Natural killer cell treated with Interleukin-12 subunit alpha and Interleukin-12 subunit beta and Interleukin-15 and Interleukin-18, amount 100 ng/mL, for 72 hours (primary cell): ENCODE measurements at regions not wholly inside any gene's neighbourhood (a gene's known extent, or its start where the extent isn't known, plus 50 kb on each side); places are given as distances from the start of the nearest gene placed in this dataset.
"Not testable (repeated sequence)": the region's sequence is repeated elsewhere in the genome, so short reads cannot be mapped to it uniquely, and the experiment has no call there.

Experiments
- ATAC-seq, 2 donors: fragments of 150-1000 bp; cut with Tn5 transposase in 1 of 2; sonication (Bioruptor Pico), chemical (Tn5 transposase) in 1 of 2; 2 replicates each; pipeline ENCODE4 v1.10.0; 2021
- DNase-seq: peaks from one replicate; pipeline ENCODE4 v3.0.0; 2022; ENCODE audit warnings: low spot score
- H3K27ac Mint-ChIP-seq, 2 donors: 1 replicate in 1 of 2; 2 replicates in 1 of 2; pipeline ENCODE4 v1.8.0; 2022; ENCODE audit warnings: mixed read lengths in 2 of 2, mild to moderate bottlenecking in 1 of 2, moderate library complexity in 1 of 2
- H3K27me3 Mint-ChIP-seq, 2 donors: 1 replicate in 1 of 2; 2 replicates in 1 of 2; pipeline ENCODE4 v1.8.0; 2022; ENCODE audit warnings: mixed read lengths in 2 of 2
- H3K36me3 Mint-ChIP-seq: one replicate; pipeline ENCODE4 v1.8.0; 2022; ENCODE audit warnings: mixed read lengths
- H3K4me1 Mint-ChIP-seq, 2 donors: 1 replicate in 1 of 2; 2 replicates in 1 of 2; pipeline ENCODE4 v1.8.0; 2022; ENCODE audit warnings: low read depth in 2 of 2, mixed read lengths in 2 of 2, mild to moderate bottlenecking in 1 of 2
- H3K4me3 Mint-ChIP-seq: one replicate; pipeline ENCODE4 v1.8.0; 2022; ENCODE audit warnings: mixed read lengths
- H3K9me3 Mint-ChIP-seq: 2 replicates; pipeline ENCODE4 v1.8.0; 2022; ENCODE audit warnings: mixed read lengths

DNA sequence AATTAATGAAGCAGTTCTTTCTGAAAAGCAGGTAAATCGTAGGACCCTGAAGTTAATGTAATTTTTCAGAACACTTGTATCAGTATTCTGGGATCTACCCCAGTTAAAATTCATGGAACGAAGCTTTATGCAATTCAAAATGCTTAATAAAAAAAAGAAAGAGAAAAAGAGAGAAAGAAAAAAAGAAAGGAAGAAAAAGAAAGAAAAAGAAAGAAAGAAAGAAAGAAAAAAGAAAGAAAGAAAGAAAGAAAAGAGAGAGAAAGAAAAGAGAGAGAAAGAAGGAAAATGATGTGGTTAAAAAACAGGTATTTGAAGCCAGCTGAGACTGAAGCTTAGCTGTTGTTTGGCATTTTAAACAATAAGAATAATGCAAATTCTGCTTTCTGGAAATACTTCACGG is 427.4 kb upstream of the AKR1E2 start:
- H3K4me3 Mint-ChIP-seq: no peak overlapping the region
- no peaks in the 10 kb centered on the region for H3K4me1 Mint-ChIP-seq
- H3K36me3 Mint-ChIP-seq: no peaks in the 10 kb centered on the region
- H3K9me3 Mint-ChIP-seq: no peaks in the 10 kb centered on the region
- no peak overlapping the region for H3K27ac Mint-ChIP-seq
- DNase-seq: no peak
- H3K27me3 Mint-ChIP-seq: peaks cover 9 to 18% of the 10 kb centered on the region in 2 donors
- ATAC-seq: no peak

DNA sequence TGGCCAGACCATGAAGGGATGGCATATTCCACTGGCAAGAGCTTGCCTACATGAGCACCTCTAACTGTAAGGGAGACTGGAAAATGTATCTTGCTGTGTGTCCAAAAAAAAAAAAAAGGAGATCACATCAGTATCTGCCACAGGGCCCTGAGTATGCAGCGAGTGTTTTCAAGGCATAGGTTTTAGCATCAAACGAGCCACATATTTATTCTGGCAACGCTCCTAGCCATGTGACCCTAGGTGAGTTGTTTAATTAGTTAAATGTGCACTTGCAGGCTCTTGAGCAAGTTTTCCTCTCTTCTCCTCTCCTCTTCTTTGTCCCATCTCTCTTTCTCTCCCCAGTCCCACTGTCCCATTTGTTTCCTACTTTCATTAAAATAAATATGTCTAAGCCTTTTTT is 428.7 kb upstream of the AKR1E2 start:
- H3K27ac Mint-ChIP-seq: no peak overlapping the region
- DNase-seq: no peak
- no peaks in the 10 kb centered on the region for H3K4me1 Mint-ChIP-seq
- no peaks in the 10 kb centered on the region for H3K9me3 Mint-ChIP-seq
- ATAC-seq: no peak
- H3K4me3 Mint-ChIP-seq: no peak overlapping the region
- H3K27me3 Mint-ChIP-seq: peaks cover 3 to 8% of the 10 kb centered on the region in 2 donors
- H3K36me3 Mint-ChIP-seq: no peaks in the 10 kb centered on the region

DNA sequence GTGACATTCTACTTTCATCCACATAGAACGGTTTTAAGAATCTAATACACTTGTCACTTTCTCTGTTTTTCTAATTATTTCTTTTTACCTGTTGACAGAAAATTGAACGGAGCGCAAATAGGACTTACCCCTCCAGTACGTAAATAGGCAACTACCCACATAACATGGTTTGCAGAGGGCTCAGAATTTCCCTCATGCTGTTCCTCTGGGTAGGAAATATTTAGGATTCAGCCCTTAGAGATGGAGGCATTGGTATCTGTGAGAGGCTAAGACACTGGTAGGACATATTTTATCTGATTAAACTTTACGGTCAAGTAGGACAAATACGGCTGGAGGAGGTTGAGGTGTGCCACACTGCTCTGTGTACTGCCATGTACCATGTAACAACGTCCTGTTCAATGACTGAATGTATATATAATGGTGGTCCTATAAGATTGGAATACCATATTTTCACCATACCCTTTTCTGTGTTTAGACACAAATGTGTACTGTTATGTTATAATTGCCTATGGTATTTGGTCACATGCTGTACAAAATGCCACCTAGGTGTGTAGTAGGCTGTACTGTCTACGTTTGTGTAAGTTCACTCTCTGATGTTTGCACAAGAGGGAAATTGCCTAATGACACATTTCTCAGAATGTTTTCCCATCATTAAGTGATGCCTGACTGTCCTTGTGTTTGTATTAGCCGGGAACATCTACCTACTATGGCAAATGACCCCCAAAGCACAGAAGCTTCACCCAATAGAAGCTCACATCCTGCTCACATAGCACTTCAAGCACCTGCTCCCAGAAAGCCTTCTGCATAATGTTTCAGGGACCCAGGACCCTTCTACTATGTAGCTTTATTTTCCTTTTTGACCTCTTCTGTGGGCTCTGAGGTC is 429.4 kb upstream of the AKR1E2 start:
- Mint-ChIP-seq H3K27ac (no peak overlapping the region), H3K27me3 (peaks cover 3 to 8% of the 10 kb centered on the region in 2 donors), H3K9me3 (no peaks in the 10 kb centered on the region), H3K4me3 (no peak overlapping the region), H3K36me3 (no peaks in the 10 kb centered on the region), H3K4me1 (no peaks in the 10 kb centered on the region)
- no peak for ATAC-seq
- DNase-seq: no peak

- ATAC-seq: no peak
- no peaks in the 10 kb centered on the region for H3K4me1 Mint-ChIP-seq
- no peaks in the 10 kb centered on the region for H3K36me3 Mint-ChIP-seq
- H3K27me3 Mint-ChIP-seq: peaks cover 3 to 8% of the 10 kb centered on the region in 2 donors
- no peaks in the 10 kb centered on the region for H3K9me3 Mint-ChIP-seq
- H3K4me3 Mint-ChIP-seq: no peak overlapping the region
- H3K27ac Mint-ChIP-seq: no peak overlapping the region
- no peak for DNase-seq
Measured at GRCh38 chr10:4395731-4396130, 430.3 kb upstream of the AKR1E2 start.

DNA sequence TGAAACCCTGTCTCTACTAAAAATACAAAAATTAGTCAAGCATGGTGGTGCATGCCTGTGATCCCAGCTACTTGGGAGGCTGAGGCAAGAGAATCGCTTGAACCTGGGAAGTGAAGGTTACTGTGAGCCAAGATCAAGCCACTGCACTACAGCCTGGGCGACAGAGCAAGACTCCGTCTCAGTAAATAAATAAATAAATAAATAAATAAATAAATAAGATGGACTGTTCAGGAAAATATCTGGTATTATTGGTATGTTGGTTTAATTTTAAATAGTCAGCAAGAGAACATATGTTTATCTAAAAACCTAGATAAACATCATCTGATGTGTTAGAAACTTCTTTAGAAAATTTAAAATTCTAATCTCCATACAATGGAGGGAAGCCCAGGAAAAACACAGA is 431.6 kb upstream of the AKR1E2 start:
- not testable (repeated sequence) for H3K36me3 Mint-ChIP-seq, ATAC-seq, H3K27ac Mint-ChIP-seq, DNase-seq, H3K4me3 Mint-ChIP-seq, H3K4me1 Mint-ChIP-seq, H3K9me3 Mint-ChIP-seq
- peaks cover 6 to 16% of the 10 kb centered on the region in 2 donors for H3K27me3 Mint-ChIP-seq

GRCh38 chr10:4391683-4392082 is 434.3 kb upstream of the AKR1E2 start:
- Mint-ChIP-seq H3K27me3 (peaks cover 12 to 23% of the 10 kb centered on the region in 2 donors), H3K4me1 (no peaks in the 10 kb centered on the region), H3K36me3 (no peaks in the 10 kb centered on the region), H3K9me3 (no peaks in the 10 kb centered on the region), H3K27ac (no peak overlapping the region), H3K4me3 (no peak overlapping the region)
- DNase-seq: no peak
- no peak for ATAC-seq

- Mint-ChIP-seq H3K27me3 (peaks cover 12 to 23% of the 10 kb centered on the region in 2 donors), H3K36me3 (no peaks in the 10 kb centered on the region), H3K4me3 (no peak overlapping the region), H3K27ac (no peak overlapping the region), H3K4me1 (no peaks in the 10 kb centered on the region), H3K9me3 (no peaks in the 10 kb centered on the region)
- DNase-seq (no peak), ATAC-seq (no peak)
Measured at GRCh38 chr10:4390219-4390618, 435.8 kb upstream of the AKR1E2 start.

- Mint-ChIP-seq H3K4me1 (no peaks in the 10 kb centered on the region), H3K4me3 (no peak overlapping the region), H3K9me3 (no peaks in the 10 kb centered on the region), H3K36me3 (no peaks in the 10 kb centered on the region), H3K27me3 (peaks cover 28 to 38% of the 10 kb centered on the region in 2 donors), H3K27ac (no peak overlapping the region)
- ATAC-seq: no peak
- no peak for DNase-seq
Measured at GRCh38 chr10:4385231-4385870, 440.7 kb upstream of the AKR1E2 start.

DNA sequence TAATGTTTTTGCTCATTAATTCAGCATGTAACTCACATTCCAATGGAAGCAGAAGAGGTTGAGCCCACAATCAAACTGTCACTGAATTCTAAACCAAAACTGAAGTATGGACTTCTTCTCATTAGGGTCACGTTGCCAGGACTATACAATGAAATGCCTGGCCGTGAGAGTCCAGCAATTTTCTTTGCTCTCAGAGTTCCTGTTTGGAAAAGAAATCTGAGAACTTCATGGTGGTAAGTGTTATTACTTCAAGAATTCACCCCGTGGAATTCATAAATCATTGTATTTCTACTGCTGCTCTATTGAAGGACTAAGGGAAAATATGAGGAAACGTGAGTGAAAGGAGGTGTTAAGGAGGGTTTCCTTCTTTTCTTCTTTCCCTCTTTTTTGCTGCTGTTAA is 441.8 kb upstream of the AKR1E2 start:
- H3K27me3 Mint-ChIP-seq: peaks cover 23 to 28% of the 10 kb centered on the region in 2 donors
- H3K27ac Mint-ChIP-seq: no peak overlapping the region
- no peak overlapping the region for H3K4me3 Mint-ChIP-seq
- ATAC-seq (no peak), DNase-seq (no peak)
- no peaks in the 10 kb centered on the region for H3K9me3 Mint-ChIP-seq
- H3K4me1 Mint-ChIP-seq: no peaks in the 10 kb centered on the region
- H3K36me3 Mint-ChIP-seq: no peaks in the 10 kb centered on the region

GRCh38 chr10:4383651-4384098 is 442.3 kb upstream of the AKR1E2 start:
- H3K9me3 Mint-ChIP-seq: no peaks in the 10 kb centered on the region
- H3K27ac Mint-ChIP-seq: no peak overlapping the region
- ATAC-seq (no peak), DNase-seq (no peak)
- no peak overlapping the region for H3K4me3 Mint-ChIP-seq
- H3K27me3 Mint-ChIP-seq: peaks cover 19 to 23% of the 10 kb centered on the region in 2 donors
- H3K36me3 Mint-ChIP-seq: no peaks in the 10 kb centered on the region
- no peaks in the 10 kb centered on the region for H3K4me1 Mint-ChIP-seq

DNA sequence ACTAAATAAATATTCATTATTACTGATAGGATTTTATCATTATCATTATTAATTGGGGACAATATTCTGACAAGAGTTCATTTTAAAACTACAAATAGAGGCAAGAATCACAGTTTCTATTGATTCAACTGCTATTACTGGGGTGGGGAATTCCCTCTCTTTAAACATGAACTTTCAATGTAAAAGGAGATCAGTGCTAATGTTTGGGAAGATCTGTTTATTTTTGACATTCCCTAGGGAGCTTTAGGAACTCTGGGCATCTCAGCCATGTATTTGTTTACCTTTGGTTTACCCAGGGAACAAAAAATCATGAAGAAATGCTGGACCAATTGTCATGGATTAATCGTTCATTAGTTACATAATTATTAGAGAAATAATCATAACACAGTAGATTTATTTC is 443.2 kb upstream of the AKR1E2 start:
- H3K4me3 Mint-ChIP-seq: no peak overlapping the region
- no peak overlapping the region for H3K27ac Mint-ChIP-seq
- ATAC-seq: no peak
- H3K36me3 Mint-ChIP-seq: no peaks in the 10 kb centered on the region
- H3K27me3 Mint-ChIP-seq: peaks cover 15 to 16% of the 10 kb centered on the region in 2 donors
- no peaks in the 10 kb centered on the region for H3K9me3 Mint-ChIP-seq
- DNase-seq: no peak
- no peaks in the 10 kb centered on the region for H3K4me1 Mint-ChIP-seq

DNA sequence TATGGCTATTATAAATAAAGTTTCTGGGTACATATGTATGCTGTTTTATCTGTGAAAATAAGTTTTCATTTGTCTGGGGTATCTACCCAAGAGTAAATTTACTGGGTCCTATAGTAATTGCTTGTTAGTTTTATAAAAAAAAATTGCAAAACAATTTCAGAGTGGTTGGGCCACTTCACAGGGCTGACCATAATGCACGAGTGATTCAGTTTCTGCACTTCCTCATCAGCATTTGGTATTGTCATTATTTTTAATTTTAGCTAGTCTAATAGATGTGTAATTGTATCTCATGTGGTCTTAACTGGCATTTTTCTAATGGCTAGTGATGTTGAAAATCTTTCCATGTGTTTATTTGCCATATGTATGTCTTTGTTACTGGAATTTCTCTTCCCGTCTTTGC is 452.4 kb upstream of the AKR1E2 start:
- no peak for ATAC-seq
- H3K27ac Mint-ChIP-seq: no peak overlapping the region
- H3K27me3 Mint-ChIP-seq: peaks cover 22 to 59% of the 10 kb centered on the region in 2 donors
- no peak for DNase-seq
- H3K9me3 Mint-ChIP-seq: no peaks in the 10 kb centered on the region
- H3K36me3 Mint-ChIP-seq: no peaks in the 10 kb centered on the region
- peaks cover 0 to 2% of the 10 kb centered on the region in 2 donors for H3K4me1 Mint-ChIP-seq
- H3K4me3 Mint-ChIP-seq: no peak overlapping the region

DNA sequence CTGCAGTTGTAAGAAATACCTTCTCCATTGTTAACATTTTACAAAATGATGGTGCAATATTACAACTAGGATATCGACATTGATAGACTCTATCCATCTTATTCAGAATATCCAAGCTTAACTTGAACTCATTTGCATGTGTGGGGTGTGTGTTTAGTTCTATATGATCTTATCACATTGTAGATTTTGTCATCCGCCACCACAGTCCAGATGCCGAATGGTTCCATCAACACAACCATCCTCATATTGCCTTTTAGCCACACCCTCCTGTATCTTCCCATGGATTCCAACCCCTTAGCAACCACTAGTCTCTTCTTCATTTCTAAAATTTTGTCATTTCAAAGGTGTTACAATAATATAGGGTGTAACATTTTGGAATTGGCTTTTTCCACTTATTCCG is 452.9 kb upstream of the AKR1E2 start:
- H3K4me3 Mint-ChIP-seq: no peak overlapping the region
- H3K27ac Mint-ChIP-seq: no peak overlapping the region
- peaks cover 22 to 60% of the 10 kb centered on the region in 2 donors for H3K27me3 Mint-ChIP-seq
- DNase-seq (no peak), ATAC-seq (no peak)
- H3K36me3 Mint-ChIP-seq: no peaks in the 10 kb centered on the region
- H3K4me1 Mint-ChIP-seq: peaks cover 0 to 2% of the 10 kb centered on the region in 2 donors
- H3K9me3 Mint-ChIP-seq: no peaks in the 10 kb centered on the region

DNA sequence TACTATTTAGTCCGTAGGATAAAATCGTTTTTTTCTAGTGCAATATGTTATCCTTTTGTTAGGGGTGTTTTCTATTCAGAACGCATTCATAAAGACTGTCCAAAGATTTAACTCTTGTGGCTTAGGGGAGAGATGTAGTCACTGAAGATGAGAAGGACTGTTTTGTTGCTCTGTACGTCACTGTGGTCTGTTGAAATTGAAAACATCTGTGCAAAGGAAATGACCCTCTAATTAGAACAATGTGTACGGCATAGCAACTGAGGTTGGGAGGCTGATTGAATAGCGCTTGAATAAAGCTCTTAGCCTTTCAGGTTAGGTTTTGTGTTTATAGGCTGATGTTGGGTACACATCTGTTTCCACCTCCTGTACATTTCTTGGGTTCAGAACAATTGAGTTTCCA is 453.4 kb upstream of the AKR1E2 start:
- Mint-ChIP-seq H3K9me3 (no peaks in the 10 kb centered on the region), H3K4me3 (no peak overlapping the region), H3K27ac (no peak overlapping the region), H3K4me1 (peaks cover 0 to 2% of the 10 kb centered on the region in 2 donors), H3K36me3 (no peaks in the 10 kb centered on the region), H3K27me3 (peaks cover 24 to 60% of the 10 kb centered on the region in 2 donors)
- ATAC-seq (no peak), DNase-seq (no peak)
